VCaP (cell line): ENCODE measurements at regions not wholly inside any gene's neighbourhood (a gene's known extent, or its start where the extent isn't known, plus 50 kb on each side); places are given as distances from the start of the nearest gene placed in this dataset.

Experiments used
- H3K27ac ChIP-seq: fragments of 450-650 bp; 2 replicates; pipeline ENCODE4 v1.5.1; 2017
- CTCF ChIP-seq: fragments of 450-650 bp; conservative IDR thresholded peaks from 2 replicates; pipeline ENCODE4 v1.5.1; 2017; ENCODE audit warnings: mild to moderate bottlenecking, moderate library complexity

GRCh38 chr2:118672571-118673158 is 174.8 kb downstream of the EN1 start:
- TF ChIP-seq CTCF = no peak
- no peak overlapping the region for H3K27ac ChIP-seq

- H3K27ac ChIP-seq = no peak overlapping the region
- no peak for TF ChIP-seq CTCF
Observed at GRCh38 chr2:118671701-118672454, 175.6 kb downstream of the EN1 start.

- TF ChIP-seq CTCF = no peak
Observed at GRCh38 chr2:118670838-118671237, 176.6 kb downstream of the EN1 start.

GRCh38 chr2:118670276-118670675 is 177.2 kb downstream of the EN1 start:
- H3K27ac ChIP-seq = no peak overlapping the region
- TF ChIP-seq CTCF = no peak

More at GRCh38 chr2:118670838-118671237, 176.6 kb downstream of the EN1 start:
- H3K27ac ChIP-seq = no peak overlapping the region

GRCh38 chr2:118669654-118670053 is 177.8 kb downstream of the EN1 start:
- TF ChIP-seq CTCF = no peak
- H3K27ac ChIP-seq = no peak overlapping the region

GRCh38 chr2:118668431-118669424 is 178.7 kb downstream of the EN1 start:
- H3K27ac ChIP-seq = no peak overlapping the region
- TF ChIP-seq CTCF = no peak

GRCh38 chr2:118667964-118668363 is 179.5 kb downstream of the EN1 start:
- no peak for TF ChIP-seq CTCF
- H3K27ac ChIP-seq = no peak overlapping the region
